ENCODE measurements at regions not wholly inside any gene's neighbourhood (a gene's known extent, or its start where the extent isn't known, plus 50 kb on each side); places are given as distances from the start of the nearest gene placed in this dataset.

DNA sequence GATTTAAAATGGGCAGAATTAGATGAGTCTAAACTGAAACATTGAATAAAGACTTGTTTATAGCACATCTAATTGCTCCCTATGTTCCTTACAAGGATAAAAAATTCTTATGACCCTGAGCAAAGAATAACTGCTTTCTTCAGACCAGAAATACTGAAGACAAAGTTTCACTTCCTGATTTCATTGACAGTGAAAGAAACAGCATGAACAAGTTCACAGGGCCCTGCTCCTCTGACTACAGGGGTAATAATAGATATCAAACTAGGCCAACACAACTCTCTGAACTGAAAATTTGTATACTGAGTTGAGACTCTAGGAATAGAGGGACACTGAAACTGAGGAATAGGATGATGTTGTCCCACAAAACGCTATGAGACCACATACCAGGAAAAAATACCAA, 1383.3 kb upstream of the CDH2 start:
- DNase-seq (ENCODE audit: low read depth in 2 of 2): no peak

DNA sequence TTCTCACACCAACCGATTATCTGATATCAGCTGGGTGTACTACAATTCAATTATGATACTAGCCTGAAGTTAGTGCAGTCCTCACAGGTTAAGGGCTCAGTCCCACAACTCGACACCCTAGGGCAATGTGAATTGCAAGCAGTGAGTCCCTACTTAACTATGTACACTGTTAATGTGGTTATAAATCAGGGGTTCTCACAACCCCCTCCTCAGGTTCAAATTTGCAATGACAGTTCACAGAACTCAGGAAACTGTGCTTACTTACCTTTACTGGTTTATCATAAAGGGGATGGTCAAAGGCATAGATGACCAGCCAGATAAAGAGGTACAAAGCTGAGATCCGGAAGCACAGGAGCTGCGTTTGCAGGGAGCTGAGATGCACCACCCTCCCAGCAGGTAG, 1379.1 kb upstream of the CDH2 start:
- Histone ChIP-seq H3K36me3 (ENCODE audit: control insufficient read depth, insufficient read depth, low read length) (no peaks in the 10 kb centered on the region), H3K4me3 (replicated peaks in 1 of 4; ENCODE audit: control extremely low read depth in 1 of 4, insufficient read depth in 1 of 4, low read depth in 3 of 4, low read length in 4 of 4) (no peak overlapping the region), H3K9me3 (ENCODE audit: control insufficient read depth, insufficient read depth, low read depth, low read length) (no peaks in the 10 kb centered on the region), H3K27me3 (ENCODE audit: control insufficient read depth, insufficient read depth, low read length) (no peaks in the 10 kb centered on the region), H3K9ac (ENCODE audit: insufficient read depth, low read length) (no peak overlapping the region), H3K4me2 (ENCODE audit: extremely low read depth, insufficient read depth, low read length) (no peak overlapping the region), H3K27ac (ENCODE audit: insufficient read depth, low read length) (no peak overlapping the region), H2AFZ (ENCODE audit: low read length) (no peak overlapping the region), H4K20me1 (ENCODE audit: control insufficient read depth, extremely low read depth, insufficient read depth, low read length) (no peaks in the 10 kb centered on the region), H3K4me1 (ENCODE audit: control insufficient read depth, extremely low read depth, insufficient read depth, low read length) (no peaks in the 10 kb centered on the region), H3K79me2 (ENCODE audit: control insufficient read depth, insufficient read depth, low read length) (no peaks in the 10 kb centered on the region)
- no peak for DNase-seq (ENCODE audit: low read depth in 2 of 2)
- no peak for TF ChIP-seq EZH2 (IDR thresholded peaks at IDR 0.05; ENCODE audit: low read length, missing control alignments)
- TF ChIP-seq, protein P1, sequence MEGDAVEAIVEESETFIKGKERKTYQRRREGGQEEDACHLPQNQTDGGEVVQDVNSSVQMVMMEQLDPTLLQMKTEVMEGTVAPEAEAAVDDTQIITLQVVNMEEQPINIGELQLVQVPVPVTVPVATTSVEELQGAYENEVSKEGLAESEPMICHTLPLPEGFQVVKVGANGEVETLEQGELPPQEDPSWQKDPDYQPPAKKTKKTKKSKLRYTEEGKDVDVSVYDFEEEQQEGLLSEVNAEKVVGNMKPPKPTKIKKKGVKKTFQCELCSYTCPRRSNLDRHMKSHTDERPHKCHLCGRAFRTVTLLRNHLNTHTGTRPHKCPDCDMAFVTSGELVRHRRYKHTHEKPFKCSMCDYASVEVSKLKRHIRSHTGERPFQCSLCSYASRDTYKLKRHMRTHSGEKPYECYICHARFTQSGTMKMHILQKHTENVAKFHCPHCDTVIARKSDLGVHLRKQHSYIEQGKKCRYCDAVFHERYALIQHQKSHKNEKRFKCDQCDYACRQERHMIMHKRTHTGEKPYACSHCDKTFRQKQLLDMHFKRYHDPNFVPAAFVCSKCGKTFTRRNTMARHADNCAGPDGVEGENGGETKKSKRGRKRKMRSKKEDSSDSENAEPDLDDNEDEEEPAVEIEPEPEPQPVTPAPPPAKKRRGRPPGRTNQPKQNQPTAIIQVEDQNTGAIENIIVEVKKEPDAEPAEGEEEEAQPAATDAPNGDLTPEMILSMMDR (conservative IDR thresholded peaks at IDR 0.05 in 1 of 2, IDR thresholded peaks at IDR 0.05 in 1 of 2; ENCODE audit: low read depth in 1 of 2, low read length in 2 of 2): no peak

More for the DNA sequence above, 1383.3 kb upstream of the CDH2 start:
- H3K27ac ChIP-seq (ENCODE audit: insufficient read depth, low read length): no peak overlapping the region
- H3K9ac ChIP-seq (ENCODE audit: insufficient read depth, low read length): no peak overlapping the region
- no peak overlapping the region for H3K4me3 ChIP-seq (replicated peaks in 1 of 4; ENCODE audit: control extremely low read depth in 1 of 4, insufficient read depth in 1 of 4, low read depth in 3 of 4, low read length in 4 of 4)
- no peaks in the 10 kb centered on the region for H3K4me1 ChIP-seq (ENCODE audit: control insufficient read depth, extremely low read depth, insufficient read depth, low read length)
- H3K79me2 ChIP-seq (ENCODE audit: control insufficient read depth, insufficient read depth, low read length): no peaks in the 10 kb centered on the region
- no peaks in the 10 kb centered on the region for H3K9me3 ChIP-seq (ENCODE audit: control insufficient read depth, insufficient read depth, low read depth, low read length)
- no peaks in the 10 kb centered on the region for H4K20me1 ChIP-seq (ENCODE audit: control insufficient read depth, extremely low read depth, insufficient read depth, low read length)
- H3K27me3 ChIP-seq (ENCODE audit: control insufficient read depth, insufficient read depth, low read length): no peaks in the 10 kb centered on the region
- no peak overlapping the region for H3K4me2 ChIP-seq (ENCODE audit: extremely low read depth, insufficient read depth, low read length)
- TF ChIP-seq EZH2 (IDR thresholded peaks at IDR 0.05; ENCODE audit: low read length, missing control alignments): no peak
- TF ChIP-seq, protein P1 (conservative IDR thresholded peaks at IDR 0.05 in 1 of 2, IDR thresholded peaks at IDR 0.05 in 1 of 2; ENCODE audit: low read depth in 1 of 2, low read length in 2 of 2): no peak
- no peak overlapping the region for H2AFZ ChIP-seq (ENCODE audit: low read length)
- H3K36me3 ChIP-seq (ENCODE audit: control insufficient read depth, insufficient read depth, low read length): no peaks in the 10 kb centered on the region

DNA sequence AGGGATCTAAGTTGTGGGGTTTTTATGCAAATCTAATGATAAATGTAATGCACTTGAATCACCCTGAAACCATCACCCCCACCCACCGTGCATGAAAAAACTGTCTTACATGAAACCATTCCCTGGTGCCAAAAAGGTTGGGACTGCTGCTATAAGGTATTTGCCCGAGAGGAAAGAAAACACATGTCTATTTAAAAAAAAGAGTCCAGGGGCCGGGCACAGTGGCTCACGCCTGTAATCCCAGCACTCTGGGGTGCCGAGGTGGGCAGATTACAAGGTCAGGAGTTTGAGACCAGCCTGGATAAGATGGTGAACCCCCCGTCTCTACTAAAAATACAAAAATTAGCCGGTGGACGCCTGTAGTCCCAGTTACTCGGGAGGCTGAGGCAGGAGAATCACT, 1372.8 kb upstream of the CDH2 start:
- H3K9ac ChIP-seq (ENCODE audit: insufficient read depth, low read length): no peak overlapping the region
- no peak overlapping the region for H3K4me3 ChIP-seq (replicated peaks in 1 of 4; ENCODE audit: control extremely low read depth in 1 of 4, insufficient read depth in 1 of 4, low read depth in 3 of 4, low read length in 4 of 4)
- H3K9me3 ChIP-seq (ENCODE audit: control insufficient read depth, insufficient read depth, low read depth, low read length): no peaks in the 10 kb centered on the region
- DNase-seq (ENCODE audit: low read depth in 2 of 2): no peak
- H3K4me1 ChIP-seq (ENCODE audit: control insufficient read depth, extremely low read depth, insufficient read depth, low read length): no peaks in the 10 kb centered on the region
- H2AFZ ChIP-seq (ENCODE audit: low read length): no peak overlapping the region
- H3K27ac ChIP-seq (ENCODE audit: insufficient read depth, low read length): no peak overlapping the region
- H3K27me3 ChIP-seq (ENCODE audit: control insufficient read depth, insufficient read depth, low read length): no peaks in the 10 kb centered on the region
- H3K4me2 ChIP-seq (ENCODE audit: extremely low read depth, insufficient read depth, low read length): no peak overlapping the region
- no peak for TF ChIP-seq EZH2 (IDR thresholded peaks at IDR 0.05; ENCODE audit: low read length, missing control alignments)
- TF ChIP-seq, protein P1 (conservative IDR thresholded peaks at IDR 0.05 in 1 of 2, IDR thresholded peaks at IDR 0.05 in 1 of 2; ENCODE audit: low read depth in 1 of 2, low read length in 2 of 2): no peak
- H4K20me1 ChIP-seq (ENCODE audit: control insufficient read depth, extremely low read depth, insufficient read depth, low read length): no peaks in the 10 kb centered on the region
- no peaks in the 10 kb centered on the region for H3K79me2 ChIP-seq (ENCODE audit: control insufficient read depth, insufficient read depth, low read length)
- no peaks in the 10 kb centered on the region for H3K36me3 ChIP-seq (ENCODE audit: control insufficient read depth, insufficient read depth, low read length)

Data from fibroblast of lung (primary cell).